GM19240 (cell line): ENCODE measurements at regions not wholly inside any gene's neighbourhood (a gene's known extent, or its start where the extent isn't known, plus 50 kb on each side); places are given as distances from the start of the nearest gene placed in this dataset.
"Not testable (repeated sequence)": the region's sequence is repeated elsewhere in the genome, so short reads cannot be mapped to it uniquely, and the experiment has no call there.

ENCODE experiments used
- DNase-seq: peaks from one replicate; pipeline ENCODE4 v3.0.0; 2011; ENCODE audit warnings: low spot score; ENCODE audit not compliant: insufficient read length

GRCh38 chr4:184966051-184966691, 52.1 kb upstream of the HELT start:
- not testable (repeated sequence) for DNase-seq

- DNase-seq = not testable (repeated sequence)
Observed at GRCh38 chr4:184967699-184968098, 50.6 kb upstream of the HELT start.

GRCh38 chr4:184968366-184968765, 49.9 kb upstream of the HELT start:
- no peak for DNase-seq
